Nephron progenitor cell (in vitro differentiated cells): ENCODE measurements at regions not wholly inside any gene's neighbourhood (a gene's known extent, or its start where the extent isn't known, plus 50 kb on each side); places are given as distances from the start of the nearest gene placed in this dataset.

Source experiments
- DNase-seq: peaks from one replicate; pipeline ENCODE4 v3.0.0; 2021
- H3K27ac Mint-ChIP-seq: 2 replicates; pipeline ENCODE4 v1.8.0; 2021; ENCODE audit warnings: mild to moderate bottlenecking, moderate library complexity, mixed read lengths
- H3K27me3 Mint-ChIP-seq: 2 replicates; pipeline ENCODE4 v1.8.0; 2021; ENCODE audit warnings: mild to moderate bottlenecking, low read depth, mixed read lengths; ENCODE audit not compliant: poor library complexity
- H3K36me3 Mint-ChIP-seq: 2 replicates; pipeline ENCODE4 v1.8.0; 2021; ENCODE audit warnings: low read depth, mixed read lengths
- H3K4me1 Mint-ChIP-seq: 2 replicates; pipeline ENCODE4 v1.8.0; 2021; ENCODE audit warnings: mixed read lengths
- H3K4me3 Mint-ChIP-seq: 2 replicates; pipeline ENCODE4 v1.8.0; 2021; ENCODE audit warnings: mild to moderate bottlenecking, moderate library complexity, mixed read lengths
- H3K9me3 Mint-ChIP-seq: 2 replicates; pipeline ENCODE4 v1.8.0; 2021; ENCODE audit warnings: mild to moderate bottlenecking, moderate library complexity, mixed read lengths
- TF ChIP-seq, protein P1 (sequence below): fragments of 200-600 bp; sonication (generic); IDR thresholded peaks from 2 replicates; pipeline ENCODE4 v1.5.0; 2021; ENCODE audit warnings: antibody characterized with exemption

DNA sequence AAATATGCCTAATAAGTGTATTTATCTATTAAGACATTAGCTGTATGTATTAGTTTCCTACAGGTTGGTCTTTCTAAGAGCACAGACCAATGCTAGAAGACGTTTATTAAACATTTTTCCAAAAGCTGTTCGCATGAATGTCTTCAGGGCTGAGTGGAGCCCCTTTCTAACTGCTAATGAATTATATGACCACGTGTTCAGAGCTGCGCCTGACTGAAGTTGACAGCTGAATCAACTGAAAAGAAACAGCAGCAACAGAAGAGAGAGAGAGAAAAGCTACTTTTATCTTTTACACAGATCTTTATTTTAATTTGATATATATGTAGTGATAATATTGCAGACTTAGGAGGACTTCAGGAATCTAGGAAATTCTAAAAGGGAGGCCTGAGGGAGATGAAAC lies 75.2 kb upstream of the ARID1B start:
- DNase-seq, result no peak
- Mint-ChIP-seq H3K27ac (peak overlapping the region; percentile 15), H3K4me3 (no peak overlapping the region), H3K27me3 (no peaks in the 10 kb centered on the region), H3K9me3 (no peaks in the 10 kb centered on the region), H3K4me1 (peaks cover 15% of the 10 kb centered on the region), H3K36me3 (no peaks in the 10 kb centered on the region)
- TF ChIP-seq, protein P1, sequence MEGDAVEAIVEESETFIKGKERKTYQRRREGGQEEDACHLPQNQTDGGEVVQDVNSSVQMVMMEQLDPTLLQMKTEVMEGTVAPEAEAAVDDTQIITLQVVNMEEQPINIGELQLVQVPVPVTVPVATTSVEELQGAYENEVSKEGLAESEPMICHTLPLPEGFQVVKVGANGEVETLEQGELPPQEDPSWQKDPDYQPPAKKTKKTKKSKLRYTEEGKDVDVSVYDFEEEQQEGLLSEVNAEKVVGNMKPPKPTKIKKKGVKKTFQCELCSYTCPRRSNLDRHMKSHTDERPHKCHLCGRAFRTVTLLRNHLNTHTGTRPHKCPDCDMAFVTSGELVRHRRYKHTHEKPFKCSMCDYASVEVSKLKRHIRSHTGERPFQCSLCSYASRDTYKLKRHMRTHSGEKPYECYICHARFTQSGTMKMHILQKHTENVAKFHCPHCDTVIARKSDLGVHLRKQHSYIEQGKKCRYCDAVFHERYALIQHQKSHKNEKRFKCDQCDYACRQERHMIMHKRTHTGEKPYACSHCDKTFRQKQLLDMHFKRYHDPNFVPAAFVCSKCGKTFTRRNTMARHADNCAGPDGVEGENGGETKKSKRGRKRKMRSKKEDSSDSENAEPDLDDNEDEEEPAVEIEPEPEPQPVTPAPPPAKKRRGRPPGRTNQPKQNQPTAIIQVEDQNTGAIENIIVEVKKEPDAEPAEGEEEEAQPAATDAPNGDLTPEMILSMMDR, result no peak

DNA sequence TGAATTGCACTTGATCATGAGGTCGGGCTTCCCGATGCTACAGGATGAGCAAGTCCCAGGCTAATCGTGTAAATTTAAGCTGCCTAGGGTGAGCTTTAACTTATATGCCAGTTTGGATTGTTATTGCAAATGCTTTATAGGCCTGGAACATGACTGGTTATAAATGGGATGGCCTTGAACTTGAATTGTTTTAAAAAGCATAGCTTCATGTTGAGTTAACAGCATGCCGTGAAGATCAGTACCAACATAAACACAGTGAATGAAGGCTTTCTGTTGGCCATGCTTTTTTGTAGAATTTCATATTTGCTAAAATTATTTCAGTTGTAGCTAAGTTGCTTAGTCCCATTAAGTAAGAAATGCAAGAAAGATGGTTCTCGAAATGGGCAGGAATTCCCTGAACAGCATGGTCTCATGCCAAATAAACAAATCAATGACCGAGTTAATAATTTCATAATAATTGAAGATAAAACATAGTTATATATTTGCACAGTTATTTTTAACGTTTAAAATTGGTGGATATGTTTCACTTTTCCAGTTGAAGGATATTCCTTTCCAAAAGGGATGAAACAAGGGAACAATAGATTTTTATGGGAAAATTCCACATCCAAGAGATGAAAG lies 76.6 kb upstream of the ARID1B start:
- H3K4me3 Mint-ChIP-seq, result no peak overlapping the region
- no peak for DNase-seq
- peaks cover 15% of the 10 kb centered on the region for H3K4me1 Mint-ChIP-seq
- no peak overlapping the region for H3K27ac Mint-ChIP-seq
- peaks cover 3% of the 10 kb centered on the region for H3K9me3 Mint-ChIP-seq
- TF ChIP-seq, protein P1, result no peak
- H3K36me3 Mint-ChIP-seq, result no peaks in the 10 kb centered on the region
- H3K27me3 Mint-ChIP-seq, result peaks cover 4% of the 10 kb centered on the region

- no peaks in the 10 kb centered on the region for H3K36me3 Mint-ChIP-seq
- no peak overlapping the region for H3K27ac Mint-ChIP-seq
- TF ChIP-seq, protein P1, result no peak
- H3K9me3 Mint-ChIP-seq, result peaks cover 3% of the 10 kb centered on the region
- H3K27me3 Mint-ChIP-seq, result peaks cover 4% of the 10 kb centered on the region
- no peak for DNase-seq
- peaks cover 15% of the 10 kb centered on the region for H3K4me1 Mint-ChIP-seq
- H3K4me3 Mint-ChIP-seq, result no peak overlapping the region
Measured at GRCh38 chr6:156699935-156700334, 77.2 kb upstream of the ARID1B start.

- H3K27me3 Mint-ChIP-seq, result peaks cover 4% of the 10 kb centered on the region
- TF ChIP-seq, protein P1, result no peak
Measured at GRCh38 chr6:156699017-156699421, 78.2 kb upstream of the ARID1B start.

GRCh38 chr6:156698239-156699016 lies 78.8 kb upstream of the ARID1B start:
- peaks cover 4% of the 10 kb centered on the region for H3K27me3 Mint-ChIP-seq
- peaks cover 3% of the 10 kb centered on the region for H3K9me3 Mint-ChIP-seq
- H3K27ac Mint-ChIP-seq, result no peak overlapping the region
- no peaks in the 10 kb centered on the region for H3K36me3 Mint-ChIP-seq
- TF ChIP-seq, protein P1, result no peak
- DNase-seq, result no peak
- peaks cover 15% of the 10 kb centered on the region for H3K4me1 Mint-ChIP-seq
- H3K4me3 Mint-ChIP-seq, result no peak overlapping the region

More at GRCh38 chr6:156699017-156699421, 78.2 kb upstream of the ARID1B start:
- H3K9me3 Mint-ChIP-seq, result peaks cover 3% of the 10 kb centered on the region
- no peaks in the 10 kb centered on the region for H3K36me3 Mint-ChIP-seq
- H3K4me3 Mint-ChIP-seq, result no peak overlapping the region
- H3K4me1 Mint-ChIP-seq, result peaks cover 15% of the 10 kb centered on the region
- no peak overlapping the region for H3K27ac Mint-ChIP-seq
- no peak for DNase-seq
